H9 (cell line): ENCODE measurements at regions not wholly inside any gene's neighbourhood (a gene's known extent, or its start where the extent isn't known, plus 50 kb on each side); places are given as distances from the start of the nearest gene placed in this dataset.

ENCODE experiments used
- DNase-seq: peaks from one replicate; pipeline ENCODE4 v3.0.0-alpha.2; 2017
- H2AFZ ChIP-seq: one replicate; pipeline ENCODE4 v1.6.1; 2013; ENCODE audit warnings: mild to moderate bottlenecking, low read length, control low read depth, moderate library complexity
- H2AK5ac ChIP-seq: 2 replicates; pipeline ENCODE4 v1.6.1; 2013; ENCODE audit warnings: low read length, control low read depth, mixed read lengths; ENCODE audit not compliant: insufficient read length
- H2BK120ac ChIP-seq: one replicate; pipeline ENCODE4 v1.6.1; 2013; ENCODE audit warnings: low read depth, mild to moderate bottlenecking, low read length, control low read depth, inconsistent platforms; ENCODE audit not compliant: poor library complexity, severe bottlenecking
- H2BK12ac ChIP-seq: 2 replicates; pipeline ENCODE4 v1.6.1; 2013; ENCODE audit warnings: low read length, control low read depth, mixed read lengths, low read depth; ENCODE audit not compliant: insufficient read length
- H2BK15ac ChIP-seq: 2 replicates; pipeline ENCODE4 v1.6.1; 2013; ENCODE audit warnings: low read depth, low read length, control low read depth
- H2BK20ac ChIP-seq: one replicate; pipeline ENCODE4 v1.6.1; 2013; ENCODE audit warnings: low read depth, mild to moderate bottlenecking, low read length, control low read depth, inconsistent platforms; ENCODE audit not compliant: poor library complexity, severe bottlenecking
- H2BK5ac ChIP-seq: 2 replicates; pipeline ENCODE4 v1.6.1; 2013; ENCODE audit warnings: low read length, control low read depth, mixed read lengths; ENCODE audit not compliant: insufficient read length
- H3K14ac ChIP-seq: 2 replicates; pipeline ENCODE4 v1.6.1; 2013; ENCODE audit warnings: low read length, control low read depth; ENCODE audit not compliant: insufficient read depth
- H3K18ac ChIP-seq: 2 replicates; pipeline ENCODE4 v1.6.1; 2013; ENCODE audit warnings: low read depth, mild to moderate bottlenecking, mixed read lengths, low read length, control low read depth; ENCODE audit not compliant: insufficient read length
- H3K23ac ChIP-seq: 2 replicates; pipeline ENCODE4 v1.6.1; 2013; ENCODE audit warnings: low read length, control low read depth, mixed read lengths, low read depth; ENCODE audit not compliant: insufficient read length
- H3K23me2 ChIP-seq: 2 replicates; pipeline ENCODE4 v1.6.1; 2013; ENCODE audit warnings: low read depth, mild to moderate bottlenecking, mixed read lengths, low read length, control low read depth; ENCODE audit not compliant: insufficient read length, poor library complexity, severe bottlenecking
- H3K27ac ChIP-seq: 2 replicates; pipeline ENCODE4 v1.5.1; 2013; ENCODE audit warnings: low read length, control low read depth, mixed read lengths, low read depth; ENCODE audit not compliant: insufficient read length
- H3K27me3 ChIP-seq: 2 replicates; pipeline ENCODE4 v1.6.1; 2013; ENCODE audit warnings: low read length, control low read depth, inconsistent platforms; ENCODE audit not compliant: insufficient read depth
- H3K4ac ChIP-seq: 2 replicates; pipeline ENCODE4 v1.6.1; 2013; ENCODE audit warnings: low read depth, mild to moderate bottlenecking, control low read depth, inconsistent platforms, low read length, moderate library complexity
- H3K4me1 ChIP-seq: 2 replicates; pipeline ENCODE4 v1.6.1; 2013; ENCODE audit warnings: low read length, control low read depth, inconsistent platforms; ENCODE audit not compliant: insufficient read depth
- H3K4me2 ChIP-seq: 2 replicates; pipeline ENCODE4 v1.6.1; 2013; ENCODE audit warnings: low read length, control low read depth, mixed read lengths; ENCODE audit not compliant: insufficient read length, insufficient read depth
- H3K56ac ChIP-seq: 2 replicates; pipeline ENCODE4 v1.6.1; 2013; ENCODE audit warnings: low read depth, mild to moderate bottlenecking, mixed read lengths, low read length, control low read depth; ENCODE audit not compliant: insufficient read length
- H3K79me1 ChIP-seq: 2 replicates; pipeline ENCODE4 v1.6.1; 2013; ENCODE audit warnings: low read depth, mild to moderate bottlenecking, moderate library complexity, low read length, control low read depth, inconsistent platforms; ENCODE audit not compliant: insufficient read depth, poor library complexity, severe bottlenecking
- H3K79me2 ChIP-seq: 2 replicates; pipeline ENCODE4 v1.6.1; 2013; ENCODE audit warnings: low read length, control low read depth, inconsistent platforms; ENCODE audit not compliant: insufficient read depth
- H3K9ac ChIP-seq: 2 replicates; pipeline ENCODE4 v1.6.1; 2013; ENCODE audit warnings: low read length, control low read depth, mixed read lengths; ENCODE audit not compliant: insufficient read length; ENCODE audit errors: extremely low read depth
- H3K9me3 ChIP-seq: one replicate; pipeline ENCODE4 v1.6.1; 2013; ENCODE audit warnings: low read depth, low read length, inconsistent platforms; ENCODE audit not compliant: control insufficient read depth
- H3T11ph ChIP-seq: one replicate; pipeline ENCODE4 v1.6.1; 2013; ENCODE audit warnings: mild to moderate bottlenecking, low read length, control low read depth, inconsistent platforms
- H4K20me1 ChIP-seq: one replicate; pipeline ENCODE4 v1.6.1; 2013; ENCODE audit not compliant: control insufficient read depth, insufficient read length, insufficient read depth
- H4K5ac ChIP-seq: 2 replicates; pipeline ENCODE4 v1.6.1; 2013; ENCODE audit warnings: low read depth, mild to moderate bottlenecking, mixed read lengths, low read length, control low read depth; ENCODE audit not compliant: insufficient read length
- H4K8ac ChIP-seq: replicated peaks from 2 replicates; pipeline ENCODE4 v1.6.1; 2013; ENCODE audit warnings: low read length, control low read depth, mixed read lengths, low read depth; ENCODE audit not compliant: insufficient read length
- H4K91ac ChIP-seq: 2 replicates; pipeline ENCODE4 v1.6.1; 2013; ENCODE audit warnings: low read depth, mild to moderate bottlenecking, moderate library complexity, mixed read lengths, low read length, control low read depth; ENCODE audit not compliant: insufficient read length
- H3K27ac Mint-ChIP-seq, 3 experiments: 2 replicates in 2 of 3; 3 replicates in 1 of 3; pipeline ENCODE4 v1.8.0; 2020 to 2021; ENCODE audit warnings: mixed read lengths in 3 of 3, mild to moderate bottlenecking in 1 of 3, moderate library complexity in 1 of 3
- H3K27me3 Mint-ChIP-seq: 2 replicates; pipeline ENCODE4 v1.8.0; 2021; ENCODE audit warnings: low read depth, mild to moderate bottlenecking, moderate library complexity, mixed read lengths
- H3K36me3 Mint-ChIP-seq, 3 experiments: 2 replicates in 2 of 3; 3 replicates in 1 of 3; pipeline ENCODE4 v1.8.0; 2020 to 2021; ENCODE audit warnings: low read depth in 3 of 3, mixed read lengths in 3 of 3; ENCODE audit not compliant: insufficient read depth in 1 of 3
- H3K4me1 Mint-ChIP-seq, 2 experiments: 2 replicates each; pipeline ENCODE4 v1.8.0; 2020; ENCODE audit warnings: mixed read lengths in 2 of 2
- H3K4me3 Mint-ChIP-seq, 2 experiments: 2 replicates in 1 of 2; 3 replicates in 1 of 2; pipeline ENCODE4 v1.8.0; 2020 to 2021; ENCODE audit warnings: mild to moderate bottlenecking in 2 of 2, mixed read lengths in 2 of 2, moderate library complexity in 1 of 2
- H3K9me3 Mint-ChIP-seq, 2 experiments: 2 replicates in 1 of 2; 3 replicates in 1 of 2; pipeline ENCODE4 v1.8.0; 2020; ENCODE audit warnings: mild to moderate bottlenecking in 2 of 2, mixed read lengths in 2 of 2, moderate library complexity in 1 of 2
- WGBS: extraction: QIAGEN DNeasy Blood & Tissue Kit; methylation state at CpG from one replicate; pipeline ENCODE4 v1.1.7; 2013; ENCODE audit warnings: missing lambda C conversion rate, low lambda C conversion rate, mixed read lengths; ENCODE audit not compliant: insufficient read length; ENCODE audit errors: extremely low coverage; 5-methylcytosine and 5-hydroxymethylcytosine counted together
- TF ChIP-seq, protein P1 (sequence below): fragments of 200-600 bp; sonication (generic); conservative IDR thresholded peaks from 3 replicates; pipeline ENCODE4 v1.8.0; 2021; ENCODE audit warnings: antibody characterized with exemption, mild to moderate bottlenecking

DNA sequence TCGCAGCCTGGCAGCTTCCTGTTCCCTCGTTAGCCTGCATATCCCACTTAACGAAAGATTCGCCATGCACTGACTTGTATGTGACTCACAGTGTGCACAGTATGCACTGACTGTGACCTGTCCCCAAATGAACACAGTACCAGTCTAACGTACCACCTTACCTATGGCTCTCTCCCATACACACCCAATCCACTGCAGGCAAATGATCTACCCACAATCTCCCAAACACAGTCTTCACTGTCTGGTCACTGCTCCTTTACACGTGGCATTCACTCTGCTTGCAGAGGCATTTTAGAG, 163.5 kb upstream of the EEA1 start:
- Mint-ChIP-seq H3K4me3 (no peak overlapping the region), H3K27ac (no peak overlapping the region), H3K4me1 (peaks cover 4 to 7% of the 10 kb centered on the region in 2 experiments), H3K9me3 (no peaks in the 10 kb centered on the region), H3K36me3 (no peaks in the 10 kb centered on the region), H3K27me3 (no peaks in the 10 kb centered on the region)
- H3K9me3 ChIP-seq, result no peaks in the 10 kb centered on the region
- DNase-seq, result no peak
- no peak overlapping the region for H3K14ac ChIP-seq
- no peak overlapping the region for H2BK20ac ChIP-seq
- H2BK5ac ChIP-seq, result no peak overlapping the region
- no peak overlapping the region for H2AFZ ChIP-seq
- no peak overlapping the region for H3K4me2 ChIP-seq
- H3K18ac ChIP-seq, result no peak overlapping the region
- no peak overlapping the region for H3K4ac ChIP-seq
- H3K79me2 ChIP-seq, result no peaks in the 10 kb centered on the region
- H2BK12ac ChIP-seq, result no peak overlapping the region
- H3K56ac ChIP-seq, result no peak overlapping the region
- no CpG with 5 or more reads among the region's 6 CpGs for WGBS
- no peak overlapping the region for H2BK120ac ChIP-seq
- no peak overlapping the region for H3T11ph ChIP-seq
- H2AK5ac ChIP-seq, result no peak overlapping the region
- H3K23ac ChIP-seq, result no peak overlapping the region
- H4K20me1 ChIP-seq, result no peaks in the 10 kb centered on the region
- no peak overlapping the region for H4K91ac ChIP-seq
- TF ChIP-seq, protein P1, sequence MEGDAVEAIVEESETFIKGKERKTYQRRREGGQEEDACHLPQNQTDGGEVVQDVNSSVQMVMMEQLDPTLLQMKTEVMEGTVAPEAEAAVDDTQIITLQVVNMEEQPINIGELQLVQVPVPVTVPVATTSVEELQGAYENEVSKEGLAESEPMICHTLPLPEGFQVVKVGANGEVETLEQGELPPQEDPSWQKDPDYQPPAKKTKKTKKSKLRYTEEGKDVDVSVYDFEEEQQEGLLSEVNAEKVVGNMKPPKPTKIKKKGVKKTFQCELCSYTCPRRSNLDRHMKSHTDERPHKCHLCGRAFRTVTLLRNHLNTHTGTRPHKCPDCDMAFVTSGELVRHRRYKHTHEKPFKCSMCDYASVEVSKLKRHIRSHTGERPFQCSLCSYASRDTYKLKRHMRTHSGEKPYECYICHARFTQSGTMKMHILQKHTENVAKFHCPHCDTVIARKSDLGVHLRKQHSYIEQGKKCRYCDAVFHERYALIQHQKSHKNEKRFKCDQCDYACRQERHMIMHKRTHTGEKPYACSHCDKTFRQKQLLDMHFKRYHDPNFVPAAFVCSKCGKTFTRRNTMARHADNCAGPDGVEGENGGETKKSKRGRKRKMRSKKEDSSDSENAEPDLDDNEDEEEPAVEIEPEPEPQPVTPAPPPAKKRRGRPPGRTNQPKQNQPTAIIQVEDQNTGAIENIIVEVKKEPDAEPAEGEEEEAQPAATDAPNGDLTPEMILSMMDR, result no peak
- H3K4me1 ChIP-seq, result peaks cover 2% of the 10 kb centered on the region; the same call in 1 of the 2 replicates
- H3K9ac ChIP-seq, result no peak overlapping the region
- H2BK15ac ChIP-seq, result no peak overlapping the region
- no peaks in the 10 kb centered on the region for H3K23me2 ChIP-seq
- H4K8ac ChIP-seq, result no peak overlapping the region
- no peak overlapping the region for H4K5ac ChIP-seq
- no peak overlapping the region for H3K27ac ChIP-seq
- H3K27me3 ChIP-seq, result no peaks in the 10 kb centered on the region
- no peaks in the 10 kb centered on the region for H3K79me1 ChIP-seq
